ENCODE measurements at regions not wholly inside any gene's neighbourhood (a gene's known extent, or its start where the extent isn't known, plus 50 kb on each side); places are given as distances from the start of the nearest gene placed in this dataset.

- H3K4me3 ChIP-seq (ENCODE audit: low read length) = no peak overlapping the region
- TF ChIP-seq, protein P1, sequence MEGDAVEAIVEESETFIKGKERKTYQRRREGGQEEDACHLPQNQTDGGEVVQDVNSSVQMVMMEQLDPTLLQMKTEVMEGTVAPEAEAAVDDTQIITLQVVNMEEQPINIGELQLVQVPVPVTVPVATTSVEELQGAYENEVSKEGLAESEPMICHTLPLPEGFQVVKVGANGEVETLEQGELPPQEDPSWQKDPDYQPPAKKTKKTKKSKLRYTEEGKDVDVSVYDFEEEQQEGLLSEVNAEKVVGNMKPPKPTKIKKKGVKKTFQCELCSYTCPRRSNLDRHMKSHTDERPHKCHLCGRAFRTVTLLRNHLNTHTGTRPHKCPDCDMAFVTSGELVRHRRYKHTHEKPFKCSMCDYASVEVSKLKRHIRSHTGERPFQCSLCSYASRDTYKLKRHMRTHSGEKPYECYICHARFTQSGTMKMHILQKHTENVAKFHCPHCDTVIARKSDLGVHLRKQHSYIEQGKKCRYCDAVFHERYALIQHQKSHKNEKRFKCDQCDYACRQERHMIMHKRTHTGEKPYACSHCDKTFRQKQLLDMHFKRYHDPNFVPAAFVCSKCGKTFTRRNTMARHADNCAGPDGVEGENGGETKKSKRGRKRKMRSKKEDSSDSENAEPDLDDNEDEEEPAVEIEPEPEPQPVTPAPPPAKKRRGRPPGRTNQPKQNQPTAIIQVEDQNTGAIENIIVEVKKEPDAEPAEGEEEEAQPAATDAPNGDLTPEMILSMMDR (conservative IDR thresholded peaks at IDR 0.05; ENCODE audit: low read depth, low read length) = no peak
- DNase-seq (ENCODE audit: low read depth) = no peak
Measured at GRCh38 chr14:100669011-100669412, 57.7 kb upstream of the DLK1 start.

DNA sequence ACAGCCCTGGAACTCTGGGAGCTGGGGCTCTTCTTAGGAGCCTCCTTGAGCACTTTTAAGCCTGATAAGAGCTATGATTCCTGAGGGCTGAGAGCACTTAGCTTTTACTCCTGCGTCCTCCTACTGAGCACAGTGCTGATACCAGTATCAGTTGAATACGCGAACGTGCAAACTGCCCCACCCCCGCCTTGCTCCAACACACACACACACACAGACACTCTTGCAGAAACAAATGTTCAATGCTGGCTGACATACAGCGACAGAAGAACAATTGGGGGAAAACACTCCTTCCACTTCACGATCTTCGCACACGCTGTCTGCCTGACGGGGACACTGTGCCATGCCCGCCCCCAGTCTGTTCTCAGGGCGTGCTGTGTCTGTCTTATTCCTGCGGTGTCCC lies 57.2 kb upstream of the DLK1 start:
- H3K4me3 ChIP-seq (ENCODE audit: low read length) = no peak overlapping the region
- no peak for DNase-seq (ENCODE audit: low read depth)
- TF ChIP-seq, protein P1 (conservative IDR thresholded peaks at IDR 0.05; ENCODE audit: low read depth, low read length) = no peak

DNA sequence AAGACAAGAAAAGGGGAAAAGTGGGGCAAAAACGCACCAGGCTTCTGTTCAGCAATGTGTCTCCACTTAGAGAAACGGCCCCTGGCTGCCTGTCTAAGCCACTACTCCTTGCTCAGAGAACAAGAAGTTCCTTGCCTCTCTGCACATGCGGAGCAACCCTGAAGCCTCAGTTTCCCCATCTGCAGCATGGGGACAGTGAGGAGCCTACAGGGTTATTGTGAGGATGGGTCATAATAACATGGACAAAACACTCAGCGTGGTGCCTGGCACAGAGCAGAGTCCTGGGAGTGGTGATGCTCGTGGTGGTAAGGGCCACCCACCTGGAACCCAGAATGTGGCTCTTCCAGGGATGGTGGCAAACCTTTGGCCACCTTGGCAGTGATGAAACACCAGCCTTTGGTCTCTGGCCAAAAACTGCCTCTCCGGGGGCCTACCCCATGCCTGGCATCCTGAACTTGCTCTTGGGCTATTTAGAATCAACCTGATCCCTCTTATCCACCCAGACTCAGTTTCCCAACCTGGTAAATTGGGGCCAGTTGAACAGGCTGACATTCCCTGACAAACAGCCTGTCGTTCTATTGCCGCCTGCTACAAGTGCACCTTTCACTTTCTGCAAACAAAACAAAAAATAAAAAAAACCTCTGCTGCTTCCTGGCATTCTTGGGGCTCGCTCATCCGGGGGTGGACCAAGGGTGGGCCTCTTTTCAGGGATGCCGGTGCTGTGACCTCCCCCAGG lies 56.5 kb upstream of the DLK1 start:
- H3K4me3 ChIP-seq (ENCODE audit: low read length) = no peak overlapping the region
- TF ChIP-seq, protein P1 (conservative IDR thresholded peaks at IDR 0.05; ENCODE audit: low read depth, low read length) = no peak
- DNase-seq (ENCODE audit: low read depth) = no peak

DNA sequence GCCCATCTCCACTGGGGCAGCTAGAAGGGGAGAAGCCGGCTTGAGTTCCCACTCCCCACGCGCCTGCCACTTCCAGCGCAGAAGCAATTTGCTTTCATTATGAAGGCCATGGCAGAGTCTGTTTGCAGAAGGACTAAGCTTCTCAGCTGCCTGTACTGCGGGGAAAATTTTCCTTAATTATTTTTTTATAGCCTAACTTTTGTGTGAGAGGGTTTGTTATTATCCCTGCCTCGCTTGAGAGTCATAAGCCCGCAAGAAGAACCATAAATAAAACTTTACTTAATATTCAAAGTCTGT lies 56.0 kb upstream of the DLK1 start:
- no peak for DNase-seq (ENCODE audit: low read depth)
- H3K4me3 ChIP-seq (ENCODE audit: low read length) = no peak overlapping the region
- TF ChIP-seq, protein P1 (conservative IDR thresholded peaks at IDR 0.05; ENCODE audit: low read depth, low read length) = no peak

- TF ChIP-seq, protein P1 (conservative IDR thresholded peaks at IDR 0.05; ENCODE audit: low read depth, low read length) = no peak
- no peak for DNase-seq (ENCODE audit: low read depth)
- H3K4me3 ChIP-seq (ENCODE audit: low read length) = no peak overlapping the region
Measured at GRCh38 chr14:100671386-100671901, 55.2 kb upstream of the DLK1 start.

DNA sequence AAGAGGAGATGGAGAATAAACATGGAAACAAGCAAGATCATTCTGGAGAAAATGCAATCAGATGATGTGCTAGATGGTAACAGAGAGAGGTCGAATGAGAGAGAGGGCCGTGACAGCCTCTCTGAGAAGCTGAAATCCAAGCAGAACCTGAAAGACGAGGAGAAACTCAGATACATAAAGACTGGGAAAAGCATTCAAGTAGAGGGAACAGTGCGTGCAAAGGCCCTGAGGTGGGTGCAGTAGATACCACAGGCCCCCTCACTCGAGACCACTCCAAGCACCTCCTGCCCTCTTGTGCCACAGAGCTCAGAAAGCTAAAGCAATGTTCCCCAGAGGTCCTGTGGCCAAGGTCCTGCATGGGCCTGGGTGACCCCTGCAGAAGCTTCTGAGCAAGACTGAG lies 54.8 kb upstream of the DLK1 start:
- TF ChIP-seq, protein P1 (conservative IDR thresholded peaks at IDR 0.05; ENCODE audit: low read depth, low read length) = no peak
- DNase-seq (ENCODE audit: low read depth) = no peak
- no peak overlapping the region for H3K4me3 ChIP-seq (ENCODE audit: low read length)

- TF ChIP-seq, protein P1 (conservative IDR thresholded peaks at IDR 0.05; ENCODE audit: low read depth, low read length) = no peak
- no peak for DNase-seq (ENCODE audit: low read depth)
- no peak overlapping the region for H3K4me3 ChIP-seq (ENCODE audit: low read length)
Measured at GRCh38 chr14:100673085-100673806, 53.4 kb upstream of the DLK1 start.

Measured in retinal pigment epithelial cell (primary cell).